Endodermal cell (in vitro differentiated cells): ENCODE measurements at regions not wholly inside any gene's neighbourhood (a gene's known extent, or its start where the extent isn't known, plus 50 kb on each side); places are given as distances from the start of the nearest gene placed in this dataset.

Experiments used
- DNase-seq: peaks from one replicate; pipeline ENCODE4 v3.0.0-alpha.2; 2017
- H3K27ac ChIP-seq: 2 replicates; pipeline ENCODE4 v1.5.1; 2013; ENCODE audit warnings: mild to moderate bottlenecking, low read depth, low read length, moderate library complexity
- H3K27me3 ChIP-seq: 2 replicates; pipeline ENCODE4 v1.6.1; 2013; ENCODE audit warnings: mild to moderate bottlenecking, low read length, moderate library complexity; ENCODE audit not compliant: insufficient read depth, control insufficient read depth, poor library complexity, severe bottlenecking
- H3K36me3 ChIP-seq: 2 replicates; pipeline ENCODE4 v1.7.0; 2013; ENCODE audit warnings: mild to moderate bottlenecking, low read length, moderate library complexity; ENCODE audit not compliant: control insufficient read depth, insufficient read depth
- H3K4me1 ChIP-seq: one replicate; pipeline ENCODE4 v1.7.0; 2013; ENCODE audit warnings: low read length; ENCODE audit not compliant: control insufficient read depth, insufficient read depth
- H3K4me3 ChIP-seq: 2 replicates; pipeline ENCODE4 v1.5.1; 2013; ENCODE audit warnings: mild to moderate bottlenecking, low read length, moderate library complexity
- H3K9ac ChIP-seq: 2 replicates; pipeline ENCODE4 v1.6.1; 2013; ENCODE audit warnings: mild to moderate bottlenecking, low read length, moderate library complexity; ENCODE audit not compliant: poor library complexity, severe bottlenecking; ENCODE audit errors: extremely low read depth
- H3K9me3 ChIP-seq: 2 replicates; pipeline ENCODE4 v1.6.1; 2013; ENCODE audit warnings: mild to moderate bottlenecking, low read length, moderate library complexity; ENCODE audit not compliant: control insufficient read depth
- H3K27ac Mint-ChIP-seq: 2 replicates; pipeline ENCODE4 v1.8.0; 2020; ENCODE audit warnings: mixed read lengths
- H3K27me3 Mint-ChIP-seq: 2 replicates; pipeline ENCODE4 v1.8.0; 2021; ENCODE audit warnings: mild to moderate bottlenecking, mixed read lengths; ENCODE audit not compliant: insufficient read depth
- H3K36me3 Mint-ChIP-seq: 2 replicates; pipeline ENCODE4 v1.8.0; 2020; ENCODE audit warnings: low read depth, mixed read lengths
- H3K4me1 Mint-ChIP-seq: 2 replicates; pipeline ENCODE4 v1.8.0; 2020; ENCODE audit warnings: mixed read lengths
- H3K4me3 Mint-ChIP-seq: 2 replicates; pipeline ENCODE4 v1.8.0; 2020; ENCODE audit warnings: mild to moderate bottlenecking, moderate library complexity, mixed read lengths
- H3K9me3 Mint-ChIP-seq: 2 replicates; pipeline ENCODE4 v1.8.0; 2020; ENCODE audit warnings: mild to moderate bottlenecking, mixed read lengths
- CTCF ChIP-seq: fragments of 200-600 bp; sonication (generic); conservative IDR thresholded peaks from 2 replicates; pipeline ENCODE4 v1.5.0; 2021; ENCODE audit warnings: antibody characterized with exemption, mild to moderate bottlenecking
- WGBS, 2 experiments: methylation state at CpG; one replicate each; pipeline versions ENCODE4 v1.1.5 to v1.1.7; 2013; ENCODE audit warnings: missing lambda C conversion rate in 2 of 2, mixed read lengths in 1 of 2; ENCODE audit not compliant: insufficient coverage in 1 of 2, insufficient read length in 1 of 2; 5-methylcytosine and 5-hydroxymethylcytosine counted together

- H3K4me1 ChIP-seq = no peaks in the 10 kb centered on the region
- no peaks in the 10 kb centered on the region for H3K9me3 Mint-ChIP-seq
- H3K27ac Mint-ChIP-seq = no peak overlapping the region
- no peaks in the 10 kb centered on the region for H3K36me3 Mint-ChIP-seq
- no peak for TF ChIP-seq CTCF
- H3K4me1 Mint-ChIP-seq = peaks cover 10% of the 10 kb centered on the region
- H3K27me3 ChIP-seq = no peaks in the 10 kb centered on the region
- H3K4me3 Mint-ChIP-seq = no peak overlapping the region
- peak; percentile 33 for DNase-seq
- no peaks in the 10 kb centered on the region for H3K27me3 Mint-ChIP-seq
- H3K36me3 ChIP-seq = no peaks in the 10 kb centered on the region
- H3K4me3 ChIP-seq = no peak overlapping the region
- no peak overlapping the region for H3K27ac ChIP-seq
- 83 to 87% methylated on average over 5 to 17 of the region's 17 CpGs for WGBS, 2 experiments
- H3K9me3 ChIP-seq = no peaks in the 10 kb centered on the region
- no peak overlapping the region for H3K9ac ChIP-seq
Measured at GRCh38 chr9:135227641-135228251, 140.3 kb downstream of the OLFM1 start.

- no peak overlapping the region for H3K4me3 Mint-ChIP-seq
- Histone ChIP-seq H3K36me3 (no peaks in the 10 kb centered on the region), H3K4me3 (no peak overlapping the region), H3K9ac (no peak overlapping the region), H3K4me1 (no peaks in the 10 kb centered on the region), H3K27me3 (no peaks in the 10 kb centered on the region), H3K27ac (no peak overlapping the region), H3K9me3 (no peaks in the 10 kb centered on the region)
- H3K36me3 Mint-ChIP-seq = no peaks in the 10 kb centered on the region
- no peak overlapping the region for H3K27ac Mint-ChIP-seq
- H3K9me3 Mint-ChIP-seq = no peaks in the 10 kb centered on the region
- 87 to 99% methylated on average over 11 to 18 of the region's 18 CpGs for WGBS, 2 experiments
- H3K4me1 Mint-ChIP-seq = peaks cover 3% of the 10 kb centered on the region
- H3K27me3 Mint-ChIP-seq = no peaks in the 10 kb centered on the region
- TF ChIP-seq CTCF = no peak
- DNase-seq = peak; percentile 31
Measured at GRCh38 chr9:135228345-135228982, 141.0 kb downstream of the OLFM1 start.

- Mint-ChIP-seq H3K4me1 (no peaks in the 10 kb centered on the region), H3K4me3 (no peak overlapping the region)
Measured at GRCh38 chr9:135228983-135229625, 141.6 kb downstream of the OLFM1 start.

More at GRCh38 chr9:135228983-135229625, 141.6 kb downstream of the OLFM1 start:
- Histone ChIP-seq H3K4me3 (no peak overlapping the region), H3K27me3 (no peaks in the 10 kb centered on the region), H3K9me3 (peaks cover 4% of the 10 kb centered on the region), H3K36me3 (no peaks in the 10 kb centered on the region), H3K27ac (no peak overlapping the region), H3K4me1 (no peaks in the 10 kb centered on the region), H3K9ac (no peak overlapping the region)
- 90 to 95% methylated on average over 13 to 14 of the region's 14 CpGs for WGBS, 2 experiments
- H3K9me3 Mint-ChIP-seq = no peaks in the 10 kb centered on the region
- H3K27me3 Mint-ChIP-seq = no peaks in the 10 kb centered on the region
- H3K27ac Mint-ChIP-seq = no peak overlapping the region
- no peaks in the 10 kb centered on the region for H3K36me3 Mint-ChIP-seq
- peak; percentile 26 for DNase-seq
- no peak for TF ChIP-seq CTCF
